GM12878 (cell line): ENCODE measurements at regions not wholly inside any gene's neighbourhood (a gene's known extent, or its start where the extent isn't known, plus 50 kb on each side); places are given as distances from the start of the nearest gene placed in this dataset.

ENCODE experiments used
- ATAC-seq: fragments of 200-7000 bp; cut with Tn5 transposase; 3 replicates; pipeline ENCODE4 v1.9.1; 2020; ENCODE audit warnings: mild to moderate bottlenecking, moderate library complexity
- BruUV-seq: library from RNA; stranded (reverse); fragments of 400-500 nt; replicated peaks from 2 replicates; lab custom pipeline; 2021; lab: Mats Ljungman, UMichigan
- CTCF ChIA-PET: fragments of 300-600 bp; sonication (Branson Sonifier 250); formaldehyde crosslinking; extraction: SDS; loops from one replicate; lab custom pipeline; 2021; ENCODE audit warnings: inconsistent platforms; lab: Yijun Ruan, JAX
- POLR2A ChIA-PET: fragments of 350-600 bp; formaldehyde crosslinking; extraction: SDS; loops from one replicate; lab custom pipeline; 2021; ENCODE audit warnings: inconsistent platforms; lab: Charles Lee
- RAD21 ChIA-PET: fragments of 300-600 bp; sonication (Branson Sonifier 250); formaldehyde crosslinking; loops from one replicate; lab custom pipeline; 2023; ENCODE audit warnings: antibody characterized with exemption; ENCODE audit not compliant: unreplicated experiment; lab: Charles Lee
- SMC1A ChIA-PET: fragments of 300-600 bp; sonication (Branson Sonifier 250); formaldehyde crosslinking; loops from one replicate; lab custom pipeline; 2023; ENCODE audit not compliant: unreplicated experiment, uncharacterized antibody; lab: Charles Lee
- DNase-seq: peaks from one replicate; pipeline ENCODE4 v3.0.0-alpha.2; 2011; ENCODE audit warnings: low read depth, low spot score
- FAIRE-seq: peaks from 3 replicates; lab custom pipeline; 2011; peaks lifted over from hg19 to GRCh38; lab: Jason Lieb, UNC
- H2AFZ ChIP-seq: 2 replicates; pipeline ENCODE4 v1.6.0; 2011; ENCODE audit warnings: low read depth, low read length, control low read depth; ENCODE audit not compliant: control insufficient read depth
- H3K27ac ChIP-seq: 2 replicates; pipeline ENCODE4 v1.5.1; 2011; ENCODE audit warnings: control low read depth; ENCODE audit not compliant: control insufficient read depth, insufficient read depth
- H3K27me3 ChIP-seq, 2 experiments: replicated peaks in 1 of 2; 2 replicates each; pipeline versions ENCODE4 v1.6.0 to v1.6.1; 2011; ENCODE audit warnings: low read length in 1 of 2; ENCODE audit not compliant: control insufficient read depth in 2 of 2, insufficient read depth in 2 of 2
- H3K36me3 ChIP-seq, 2 experiments: 2 replicates each; pipeline ENCODE4 v1.5.1; 2011; ENCODE audit warnings: low read length in 1 of 2; ENCODE audit not compliant: control insufficient read depth in 2 of 2, insufficient read depth in 2 of 2
- H3K4me1 ChIP-seq: 2 replicates; pipeline ENCODE4 v1.6.1; 2011; ENCODE audit warnings: mild to moderate bottlenecking, low read length, moderate library complexity, mixed read lengths; ENCODE audit not compliant: control insufficient read depth, insufficient read depth
- H3K4me2 ChIP-seq: 2 replicates; pipeline ENCODE4 v1.6.0; 2011; ENCODE audit warnings: control low read depth; ENCODE audit not compliant: control insufficient read depth, insufficient read depth
- H3K4me3 ChIP-seq: fragments of 200-600 bp; sonication (generic); 2 replicates; pipeline ENCODE4 v1.5.1; 2016
- H3K79me2 ChIP-seq: 2 replicates; pipeline ENCODE4 v1.6.0; 2011; ENCODE audit warnings: low read length; ENCODE audit not compliant: control insufficient read depth, insufficient read depth
- H3K9ac ChIP-seq: 2 replicates; pipeline ENCODE4 v1.8.0; 2011; ENCODE audit warnings: low read length, control low read depth, mixed read lengths; ENCODE audit not compliant: control insufficient read depth, insufficient read depth
- H3K9me3 ChIP-seq: replicated peaks from 3 replicates; pipeline ENCODE4 v1.5.1; 2011; ENCODE audit warnings: mild to moderate bottlenecking, low read length; ENCODE audit not compliant: control insufficient read depth, insufficient read depth
- H4K20me1 ChIP-seq: 2 replicates; pipeline ENCODE4 v1.6.0; 2011; ENCODE audit not compliant: control insufficient read depth, insufficient read depth
- ATF3 ChIP-seq: IDR thresholded peaks from 2 replicates; pipeline ENCODE4 v1.6.1; 2011; ENCODE audit warnings: low read depth, mild to moderate bottlenecking, low read length, moderate library complexity, borderline replicate concordance; ENCODE audit errors: extremely low read depth
- BRCA1 ChIP-seq: IDR thresholded peaks from 2 replicates; pipeline ENCODE4 v1.6.1; 2011; ENCODE audit warnings: low read depth, low read length, improper control_type of control experiment
- FOS ChIP-seq: IDR thresholded peaks from 3 replicates; pipeline ENCODE4 v1.6.1; 2011; ENCODE audit warnings: borderline replicate concordance; ENCODE audit not compliant: insufficient read length; ENCODE audit errors: extremely low read depth
- NBN ChIP-seq: fragments of 450-650 bp; IDR thresholded peaks from 2 replicates; pipeline ENCODE4 v1.6.1; 2016
- NR2F1 ChIP-seq: fragments of 450-650 bp; conservative IDR thresholded peaks from 2 replicates; pipeline ENCODE4 v1.6.1; 2017; ENCODE audit warnings: mild to moderate bottlenecking
- POLR2A ChIP-seq: IDR thresholded peaks from 2 replicates; pipeline ENCODE4 v1.6.1; 2011; ENCODE audit warnings: low read depth, mild to moderate bottlenecking, low read length
- RAD51 ChIP-seq: fragments of 450-650 bp; IDR thresholded peaks from 2 replicates; pipeline ENCODE4 v1.6.1; 2016; ENCODE audit warnings: moderate library complexity, mild to moderate bottlenecking, inconsistent platforms
- RFX5 ChIP-seq: IDR thresholded peaks from 2 replicates; pipeline ENCODE4 v1.6.1; 2011; ENCODE audit warnings: low read depth, low read length, improper control_type of control experiment
- STAT1 ChIP-seq: fragments of 450-650 bp; conservative IDR thresholded peaks from 2 replicates; pipeline ENCODE4 v1.6.1; 2014; ENCODE audit warnings: antibody characterized with exemption, mild to moderate bottlenecking
- TAF1 ChIP-seq: IDR thresholded peaks from 2 replicates; pipeline ENCODE4 v1.6.1; 2011; ENCODE audit warnings: mild to moderate bottlenecking, low read depth, low read length, borderline replicate concordance
- WGBS: methylation state at CpG from one replicate; pipeline ENCODE4 v1.1.6; 2016; ENCODE audit warnings: low lambda C conversion rate; ENCODE audit not compliant: insufficient replicate concordance, insufficient coverage; ENCODE audit errors: missing lambda C conversion rate; 5-methylcytosine and 5-hydroxymethylcytosine counted together
- in situ Hi-C: fragments of 300-500 bp; cut with MboI; formaldehyde crosslinking; loops from 9 replicates; pipeline ENCODE4 v1.14.3; 2018; ENCODE audit warnings: mixed read lengths
- intact Hi-C: fragments of 100-400 bp; cut with micrococcal nuclease; formaldehyde crosslinking; loops from one replicate; pipeline ENCODE4 v1.14.2; 2022; ENCODE audit not compliant: unreplicated experiment

- no peaks in the 10 kb centered on the region for H4K20me1 ChIP-seq
- CTCF ChIA-PET: no interaction called here
- WGBS: 54% methylated on average over 13 of the region's 13 CpGs
- ATAC-seq (no peak), DNase-seq (no peak), FAIRE-seq (no peak)
- SMC1A ChIA-PET: no interaction called here
- TF ChIP-seq RAD51: no peak
- no peak for TF ChIP-seq BRCA1
- no peak for TF ChIP-seq RFX5
- no peak for TF ChIP-seq TAF1
- no peak for TF ChIP-seq ATF3
- no peak for TF ChIP-seq POLR2A
- TF ChIP-seq FOS: no peak
- no peak for TF ChIP-seq NR2F1
- no peak for TF ChIP-seq NBN
- TF ChIP-seq STAT1: no peak
- H3K79me2 ChIP-seq: no peaks in the 10 kb centered on the region
- POLR2A ChIA-PET: no interaction called here
- no peak overlapping the region for H3K9ac ChIP-seq
- BruUV-seq: no TSS peak
- intact Hi-C loops (no loop called here), in situ Hi-C loops (no loop called here)
- RAD21 ChIA-PET: no interaction called here
- no peaks in the 10 kb centered on the region for H3K4me1 ChIP-seq
- H3K4me3 ChIP-seq: no peak overlapping the region
- H3K36me3 ChIP-seq: no peaks in the 10 kb centered on the region
- no peaks in the 10 kb centered on the region; the same call in 2 of the 3 replicates for H3K9me3 ChIP-seq
- no peak overlapping the region for H2AFZ ChIP-seq
- H3K4me2 ChIP-seq: no peak overlapping the region
- no peaks in the 10 kb centered on the region for H3K27me3 ChIP-seq
- no peak overlapping the region for H3K27ac ChIP-seq
Measured at GRCh38 chr13:21831654-21832324, 160.9 kb downstream of the FGF9 start.

- no peak overlapping the region for H3K4me2 ChIP-seq
- H4K20me1 ChIP-seq: no peaks in the 10 kb centered on the region
- H3K4me1 ChIP-seq: no peaks in the 10 kb centered on the region
- no peak overlapping the region for H3K9ac ChIP-seq
- 21% methylated on average over 9 of the region's 9 CpGs for WGBS
- ChIA-PET RAD21 (no interaction called here), POLR2A (no interaction called here), SMC1A (no interaction called here), CTCF (no interaction called here)
- no peaks in the 10 kb centered on the region; the same call in 2 of the 3 replicates for H3K9me3 ChIP-seq
- H3K27ac ChIP-seq: no peak overlapping the region
- no TSS peak for BruUV-seq
- no peaks in the 10 kb centered on the region for H3K27me3 ChIP-seq
- no peak overlapping the region for H2AFZ ChIP-seq
- H3K4me3 ChIP-seq: no peak overlapping the region
- no peak for TF ChIP-seq BRCA1
- ATAC-seq (no peak), DNase-seq (no peak), FAIRE-seq (no peak)
- intact Hi-C loops: no loop called here
- in situ Hi-C loops: no loop called here
- H3K79me2 ChIP-seq: no peaks in the 10 kb centered on the region
- H3K36me3 ChIP-seq: no peaks in the 10 kb centered on the region
Measured at GRCh38 chr13:21833921-21834320, 163.0 kb downstream of the FGF9 start.
